Epithelial cell of prostate (primary cell): ENCODE measurements at regions not wholly inside any gene's neighbourhood (a gene's known extent, or its start where the extent isn't known, plus 50 kb on each side); places are given as distances from the start of the nearest gene placed in this dataset.
A peak's percentile ranks its signal among the peaks of the same experiment; 100 is the strongest.

ENCODE experiments used
- DNase-seq: peaks from one replicate; pipeline ENCODE4 v3.0.0-alpha.2; 2011; ENCODE audit warnings: low read depth, low spot score
- H3K27ac ChIP-seq: fragments of 450-650 bp; 2 replicates; pipeline ENCODE4 v1.5.1; 2017; ENCODE audit warnings: mild to moderate bottlenecking

DNA sequence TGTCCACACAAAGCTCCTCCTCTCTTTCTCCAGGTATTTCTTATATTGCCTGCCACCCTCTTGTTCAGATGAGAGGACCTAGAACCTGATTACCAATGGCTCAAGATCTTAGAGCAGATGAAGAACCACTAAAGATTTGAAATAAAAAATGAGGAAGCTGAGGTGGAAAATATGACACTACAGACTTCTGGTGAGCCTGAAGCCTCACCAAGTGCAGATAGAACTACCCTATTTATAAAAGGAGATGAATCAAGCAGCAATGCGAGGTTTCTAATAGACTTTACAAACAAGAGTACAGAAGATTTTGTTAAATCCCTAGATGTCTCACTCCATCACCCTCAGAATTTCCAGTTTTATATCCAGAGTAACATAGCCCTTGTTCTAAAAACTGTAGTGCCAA lies 345.8 kb downstream of the TBC1D4 start:
- no peak for DNase-seq
- peak overlapping the region; percentile 60 for H3K27ac ChIP-seq

DNA sequence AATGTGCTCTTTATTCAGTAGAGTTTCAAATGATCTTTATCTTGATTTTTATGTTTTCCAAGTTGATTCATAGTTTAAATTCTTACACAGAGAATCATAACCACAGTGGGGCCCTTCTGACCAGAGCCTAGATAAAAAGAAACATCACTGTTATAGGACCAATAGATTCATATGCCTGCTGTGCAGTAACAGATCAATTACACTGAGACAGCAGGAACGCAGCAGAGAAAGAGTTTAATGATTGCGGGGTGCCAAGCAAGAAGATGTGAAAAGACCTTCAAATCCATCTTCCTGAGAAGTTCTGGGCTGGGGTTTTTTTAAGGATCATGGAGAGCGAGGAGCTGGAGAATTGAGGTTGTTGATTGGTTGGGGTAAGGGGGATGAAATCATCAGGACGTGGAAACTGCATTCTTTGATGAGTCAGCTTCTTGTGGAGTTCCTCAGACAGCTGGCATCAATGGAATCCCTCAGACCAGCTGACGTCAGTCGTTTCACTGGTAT lies 346.6 kb downstream of the TBC1D4 start:
- peak overlapping the region; percentile 60 for H3K27ac ChIP-seq
- DNase-seq, result peak; percentile 73

DNA sequence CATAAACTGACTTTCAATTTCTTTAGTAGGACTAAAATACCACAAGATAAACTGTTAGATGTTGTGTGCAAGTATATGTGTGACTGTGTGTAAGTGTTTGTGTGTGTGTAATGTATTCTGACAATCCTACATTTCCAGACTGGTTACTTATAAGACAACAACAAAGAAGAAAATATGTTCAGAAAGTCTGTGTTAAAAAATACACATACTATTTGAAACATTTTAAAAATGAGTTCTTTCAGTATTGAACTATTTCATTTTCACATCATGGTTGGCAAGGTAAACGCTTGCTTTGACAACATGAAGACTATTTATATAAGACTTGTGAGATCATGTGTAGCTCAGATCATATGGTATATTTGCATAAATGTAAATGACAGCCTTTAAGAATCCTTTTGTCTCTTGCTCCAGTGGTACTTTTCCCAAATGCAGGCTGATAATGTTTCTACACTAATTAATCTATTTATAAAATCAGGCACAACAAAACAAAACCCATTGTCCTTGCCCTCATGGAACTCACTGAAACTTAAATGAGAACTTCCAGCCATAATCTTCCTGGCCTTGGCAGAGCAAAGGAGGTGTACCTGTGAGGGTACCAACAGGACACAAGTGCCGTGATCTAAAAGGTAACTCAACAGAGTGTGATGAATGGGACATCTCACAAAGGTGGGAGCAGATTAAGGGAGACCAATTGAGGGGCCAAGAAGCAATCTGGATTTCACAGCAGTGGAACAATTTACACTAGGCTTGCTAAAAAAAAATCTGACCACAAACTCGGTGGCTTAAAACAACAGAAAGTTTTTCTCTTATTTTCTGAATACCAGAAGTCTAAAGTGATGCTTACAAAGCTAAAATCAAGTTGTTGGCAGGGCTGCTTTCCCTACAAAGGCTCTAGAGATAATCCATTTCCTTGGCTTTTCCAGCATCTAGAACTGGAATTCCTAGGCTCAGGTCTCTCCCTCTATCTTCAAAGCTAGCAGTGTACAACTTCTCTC lies 349.0 kb downstream of the TBC1D4 start:
- DNase-seq, result no peak
- no peak overlapping the region for H3K27ac ChIP-seq

DNA sequence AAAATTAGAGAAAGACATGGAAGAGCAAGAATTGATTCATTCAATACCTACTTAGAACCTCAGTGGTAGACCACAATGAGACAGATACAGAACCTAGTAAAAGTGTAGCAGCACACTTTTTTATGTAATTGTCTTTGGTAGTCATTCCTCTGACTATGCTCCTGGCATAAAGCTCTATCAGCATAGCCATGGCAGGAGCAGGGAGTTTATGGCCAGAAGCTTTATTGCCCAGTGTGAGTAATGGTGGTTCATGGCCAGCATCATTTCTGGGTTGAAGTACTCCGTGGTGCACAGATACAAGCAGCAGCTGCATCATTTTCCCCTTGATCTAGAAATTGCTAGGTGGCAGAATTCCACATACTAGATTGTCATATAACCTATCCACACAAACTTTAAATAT lies 352.6 kb downstream of the TBC1D4 start:
- no peak for DNase-seq
- no peak overlapping the region for H3K27ac ChIP-seq

DNA sequence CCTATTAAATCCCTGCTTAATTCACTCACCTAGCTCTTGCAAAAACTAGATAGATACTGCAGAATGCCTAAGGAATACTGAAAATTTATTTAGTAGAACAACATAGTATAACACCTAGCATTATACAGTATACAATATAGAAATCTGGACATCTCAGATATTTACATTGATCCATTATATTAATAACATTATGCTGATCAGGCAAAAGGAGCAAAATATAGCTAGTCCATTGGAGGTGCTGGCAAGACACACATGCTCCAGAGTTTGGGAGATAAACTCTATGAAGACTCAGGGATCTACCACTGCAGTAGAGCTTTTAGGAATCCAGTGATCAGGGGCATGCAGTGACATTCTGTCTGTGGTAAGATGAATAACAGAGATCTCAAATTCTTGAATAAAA lies 357.6 kb downstream of the TBC1D4 start:
- no peak for DNase-seq
- H3K27ac ChIP-seq, result no peak overlapping the region

DNA sequence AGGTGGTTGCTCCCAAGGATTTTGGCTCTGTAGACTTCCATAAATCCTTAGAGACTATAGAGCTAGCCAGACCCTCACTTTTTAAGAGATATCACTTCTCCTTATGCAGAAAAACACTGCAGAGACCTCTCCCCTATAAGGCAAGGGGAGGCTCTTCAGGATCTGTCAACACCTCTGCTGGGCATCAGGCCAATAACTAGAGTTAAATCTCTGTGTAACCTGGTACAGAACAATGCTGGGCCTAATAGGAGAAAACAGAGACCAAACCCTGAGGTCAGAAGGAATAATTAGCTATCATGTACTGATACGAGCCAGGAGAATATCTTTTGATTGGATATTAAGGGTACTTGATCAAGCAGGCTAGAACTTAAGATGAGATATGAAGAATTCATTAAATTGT lies 358.5 kb downstream of the TBC1D4 start:
- H3K27ac ChIP-seq, result no peak overlapping the region
- DNase-seq, result no peak

DNA sequence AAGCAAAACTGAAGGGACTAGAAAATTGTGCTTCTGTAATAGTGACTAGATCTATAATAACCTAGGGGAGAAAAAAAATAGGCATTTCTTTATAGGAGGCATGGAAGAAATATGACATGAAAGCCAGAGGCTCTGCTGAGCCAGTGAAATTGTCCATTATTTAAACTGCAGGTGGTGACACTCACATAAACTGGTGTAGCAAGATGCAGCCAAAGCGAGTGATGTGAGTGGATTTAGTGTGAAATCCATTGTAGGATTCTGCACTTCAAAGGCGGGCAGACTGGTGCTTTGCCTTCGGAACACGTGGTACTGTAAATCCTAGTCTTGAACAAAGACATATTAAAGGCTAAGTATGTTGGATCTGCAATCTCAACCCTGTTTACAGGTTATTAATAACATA lies 361.9 kb downstream of the TBC1D4 start:
- no peak for DNase-seq
- no peak overlapping the region for H3K27ac ChIP-seq

DNA sequence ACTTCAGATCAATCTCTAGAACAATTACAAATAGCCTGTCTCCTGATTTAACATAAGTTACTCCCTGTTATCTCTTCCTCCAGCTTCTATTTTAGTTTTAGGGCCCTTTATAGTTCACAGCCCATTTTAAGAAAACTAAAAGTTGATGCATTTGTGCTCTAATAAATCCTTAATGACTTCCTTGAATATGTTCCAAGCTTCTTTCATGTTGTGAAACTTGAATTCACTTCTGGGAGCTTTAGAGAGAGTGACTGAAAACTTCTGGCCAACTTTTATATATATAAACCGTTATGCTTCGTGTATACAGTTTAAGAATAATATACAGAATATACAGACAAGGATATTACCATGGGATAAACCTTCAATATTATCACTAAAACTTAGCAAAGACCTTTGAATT lies 366.8 kb downstream of the TBC1D4 start:
- H3K27ac ChIP-seq, result no peak overlapping the region
- DNase-seq, result no peak

DNA sequence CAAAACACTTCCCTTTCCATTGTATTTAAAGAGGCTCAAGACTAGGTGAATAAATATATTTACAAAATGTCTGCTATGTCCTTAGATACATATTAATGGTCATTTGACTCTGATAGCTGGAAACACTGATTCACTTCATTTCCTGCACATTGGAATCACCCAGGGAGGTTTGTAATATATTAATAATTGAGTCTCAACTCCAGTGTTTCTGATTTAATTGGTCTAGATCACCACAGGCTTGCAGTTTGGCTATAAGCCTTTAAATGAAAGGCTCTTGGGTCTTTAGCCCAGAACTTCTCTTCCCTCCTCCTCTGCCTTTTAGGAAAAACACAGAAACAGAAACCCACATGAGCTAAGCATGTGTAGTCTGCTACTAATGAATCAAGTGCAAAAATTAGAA lies 378.0 kb downstream of the TBC1D4 start:
- no peak for DNase-seq
- H3K27ac ChIP-seq, result no peak overlapping the region

DNA sequence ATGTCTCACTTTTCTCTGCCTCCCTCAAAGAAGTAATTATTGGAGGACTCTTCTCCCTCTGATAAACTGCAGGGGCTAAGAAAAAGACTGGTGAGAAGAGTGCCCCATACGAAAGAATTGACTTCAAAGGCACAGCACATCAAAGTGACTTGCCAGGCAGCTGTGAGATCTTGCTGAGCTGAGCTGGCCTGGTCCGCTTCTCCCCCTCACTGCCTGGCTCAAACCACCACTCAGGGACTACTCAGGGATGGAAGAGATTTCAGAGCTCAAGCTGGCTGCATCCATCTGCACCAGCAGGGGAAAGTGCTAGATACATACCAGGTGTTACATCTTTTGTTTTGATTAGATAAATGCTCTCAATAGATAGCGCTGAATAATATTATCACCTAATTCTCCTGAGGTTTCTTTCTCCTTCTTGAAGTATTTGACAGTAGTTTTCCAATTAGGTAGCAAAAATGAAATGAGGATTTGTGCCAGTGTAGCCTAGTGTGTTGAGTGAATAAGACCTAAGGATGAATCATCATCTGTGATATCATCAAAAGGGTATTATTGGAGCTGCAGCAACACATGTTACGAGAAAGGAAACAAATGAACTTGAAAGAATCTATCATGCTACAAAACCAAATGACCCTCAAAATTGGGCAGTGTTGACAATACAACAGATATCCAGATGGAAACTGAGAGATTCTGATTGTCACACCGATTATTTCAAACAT lies 379.8 kb downstream of the TBC1D4 start:
- no peak overlapping the region for H3K27ac ChIP-seq
- DNase-seq, result no peak

DNA sequence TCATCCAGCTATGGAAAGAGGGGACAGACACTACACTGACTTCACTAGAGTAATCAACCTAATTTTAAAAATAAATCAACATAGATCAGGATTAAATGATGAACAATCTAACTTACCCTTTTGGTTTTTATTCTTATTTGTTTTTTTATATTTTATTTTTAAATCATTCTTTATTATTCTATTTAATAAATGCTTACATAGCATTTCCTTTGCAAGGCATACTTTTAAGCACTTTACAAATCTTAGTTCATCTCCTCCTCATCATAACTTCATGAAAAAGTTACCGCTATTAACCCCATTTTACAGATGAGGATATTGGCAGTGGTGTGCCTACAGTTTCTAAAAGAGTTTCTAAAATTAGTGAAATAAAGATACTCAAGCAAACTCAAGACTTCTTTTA lies 380.6 kb downstream of the TBC1D4 start:
- DNase-seq, result no peak
- no peak overlapping the region for H3K27ac ChIP-seq

DNA sequence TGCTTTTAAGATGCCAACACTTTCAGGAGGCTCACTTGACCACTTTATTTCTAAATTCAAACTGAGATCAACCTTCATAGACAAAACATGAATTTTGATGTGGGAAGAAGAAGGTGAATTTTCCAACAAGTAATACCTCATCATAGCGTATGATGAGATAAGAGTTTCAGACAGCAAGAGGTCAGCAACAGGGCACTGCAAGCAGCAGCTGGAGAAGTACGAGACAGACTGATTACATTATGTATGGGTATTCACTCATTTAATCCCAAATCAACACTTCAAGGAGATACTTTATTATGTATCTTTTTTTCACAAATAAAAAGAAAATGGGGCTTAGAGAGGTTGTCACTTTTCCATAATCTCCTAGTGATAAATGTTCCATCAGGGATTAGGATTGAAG lies 389.8 kb downstream of the TBC1D4 start:
- no peak overlapping the region for H3K27ac ChIP-seq
- no peak for DNase-seq

DNA sequence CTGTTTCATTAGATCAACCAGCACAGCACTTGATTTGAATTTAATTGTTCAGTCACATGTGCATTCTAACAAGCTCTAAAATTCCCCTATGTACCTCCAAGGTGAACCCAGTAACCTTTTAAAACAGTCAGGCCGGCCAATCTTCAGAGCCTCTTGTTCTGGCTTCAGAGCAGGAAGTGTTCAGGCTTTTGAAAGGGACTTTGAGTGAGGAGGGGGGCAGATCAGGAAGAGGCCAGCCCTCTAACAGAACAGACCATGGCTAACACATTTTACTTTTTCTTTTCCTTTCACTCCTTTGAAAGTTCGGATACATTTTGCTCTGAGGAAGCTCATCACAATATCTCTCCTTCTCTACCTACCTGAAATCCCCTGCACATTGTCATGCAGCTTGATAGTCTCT lies 390.3 kb downstream of the TBC1D4 start:
- DNase-seq, result no peak
- H3K27ac ChIP-seq, result no peak overlapping the region

DNA sequence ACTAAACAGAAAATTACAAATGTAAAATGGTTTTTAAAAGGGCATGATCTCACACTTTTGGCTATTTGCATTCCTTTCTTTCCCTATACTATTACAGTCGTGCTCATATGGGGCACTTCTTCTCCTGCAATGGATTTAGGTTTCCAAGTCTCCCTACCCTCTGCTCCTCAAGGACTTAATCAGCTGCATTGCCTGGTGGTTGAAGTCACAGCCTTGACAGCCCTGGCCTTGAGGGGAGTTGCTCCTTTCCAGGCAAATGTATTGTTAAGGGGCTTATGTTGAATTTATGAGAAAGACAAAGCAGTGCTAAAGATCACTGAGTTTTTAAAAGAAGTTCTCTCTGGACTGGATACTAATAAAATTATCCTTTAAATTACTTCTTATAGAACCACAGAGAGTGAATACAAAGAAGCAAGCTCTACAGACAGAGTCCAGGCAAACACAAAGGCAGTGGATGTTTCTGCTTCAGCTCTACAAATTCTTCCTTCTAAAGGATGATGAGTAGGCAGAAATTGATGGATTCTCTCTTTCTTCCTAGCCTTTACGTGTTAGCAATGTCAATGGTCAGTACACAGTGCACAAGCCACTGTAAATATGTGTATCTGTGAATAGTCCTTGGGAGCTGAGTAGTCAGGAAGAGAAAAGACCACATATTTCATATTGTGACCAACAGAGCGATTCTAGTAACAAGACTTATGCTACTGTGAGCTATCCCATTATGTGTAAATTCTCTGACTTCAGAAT lies 390.9 kb downstream of the TBC1D4 start:
- no peak for DNase-seq
- H3K27ac ChIP-seq, result no peak overlapping the region

DNA sequence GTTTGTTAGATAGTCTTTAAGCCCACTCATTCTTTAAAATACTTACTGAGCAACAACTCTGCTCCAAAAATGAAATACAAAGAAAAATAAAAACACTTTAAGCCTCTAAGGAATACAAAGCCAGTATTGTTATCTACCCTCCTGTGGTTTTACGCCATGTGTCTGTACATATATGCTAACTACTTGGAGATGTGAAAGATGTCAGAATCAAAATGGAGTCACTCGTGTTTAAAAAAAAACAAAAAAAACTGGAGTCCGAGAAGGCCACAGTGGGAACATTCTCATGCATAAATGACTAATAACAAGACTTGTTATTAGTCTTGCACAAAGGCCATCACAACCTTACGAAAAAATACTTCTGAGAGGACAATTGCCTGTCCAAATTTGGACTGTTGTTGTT lies 393.1 kb downstream of the TBC1D4 start:
- H3K27ac ChIP-seq, result no peak overlapping the region
- DNase-seq, result no peak

DNA sequence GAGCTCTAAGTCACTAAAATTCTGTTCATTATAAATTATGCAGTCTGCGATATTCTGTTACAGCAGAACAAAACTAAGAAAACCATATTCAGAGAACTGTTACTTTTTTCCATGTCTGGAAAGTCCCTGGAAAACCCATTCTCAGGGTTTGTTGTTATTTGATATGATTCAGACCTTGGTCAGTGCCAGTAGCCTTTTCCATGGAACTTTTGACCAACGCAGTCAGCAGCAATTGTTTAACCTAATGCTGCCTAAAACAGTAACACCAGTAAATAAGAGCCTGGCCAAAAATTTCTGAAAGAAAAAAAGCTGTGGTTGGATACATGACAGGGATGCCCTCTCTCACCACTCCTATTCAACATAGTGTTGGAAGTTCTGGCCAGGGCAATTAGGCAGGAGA lies 402.7 kb downstream of the TBC1D4 start:
- DNase-seq, result no peak
- H3K27ac ChIP-seq, result no peak overlapping the region

DNA sequence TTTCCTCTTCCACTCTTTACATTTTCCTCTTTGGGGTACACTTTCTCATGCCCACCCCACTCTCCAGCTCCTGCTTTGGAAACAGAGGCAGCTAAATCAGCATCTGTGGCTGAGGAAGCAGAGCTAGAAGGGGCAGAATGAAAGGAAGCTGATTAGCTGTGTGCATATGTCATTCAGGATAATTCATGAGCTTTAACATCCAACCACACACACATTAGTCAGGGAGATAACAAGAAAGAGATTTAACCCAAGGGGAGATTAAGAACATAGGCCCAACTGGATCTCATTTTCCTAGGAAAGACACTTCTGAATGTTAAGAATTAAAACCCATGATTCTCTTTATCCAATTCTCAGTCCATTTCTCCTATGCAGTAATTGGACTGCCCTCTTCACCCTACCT lies 405.5 kb downstream of the TBC1D4 start:
- no peak overlapping the region for H3K27ac ChIP-seq
- DNase-seq, result no peak

DNA sequence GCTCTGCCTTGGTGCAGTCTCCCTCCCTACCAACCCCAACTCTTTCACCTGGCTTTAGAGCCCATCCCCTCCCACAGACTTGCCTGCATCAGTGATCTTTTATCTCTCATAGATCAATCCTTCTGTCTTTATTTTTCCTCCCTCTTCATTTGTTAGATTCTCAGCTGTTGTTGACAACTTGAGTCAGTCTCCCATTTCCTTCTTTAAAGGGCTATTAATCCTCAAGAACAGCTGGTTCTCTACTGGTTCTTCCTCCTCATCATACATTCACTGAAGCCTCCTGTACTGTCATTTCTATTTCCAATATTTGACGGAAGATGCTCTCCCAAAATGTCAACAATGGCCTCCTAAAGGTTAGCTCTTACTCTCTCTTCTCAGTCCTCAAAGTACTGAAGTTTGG lies 408.2 kb downstream of the TBC1D4 start:
- H3K27ac ChIP-seq, result no peak overlapping the region
- no peak for DNase-seq

DNA sequence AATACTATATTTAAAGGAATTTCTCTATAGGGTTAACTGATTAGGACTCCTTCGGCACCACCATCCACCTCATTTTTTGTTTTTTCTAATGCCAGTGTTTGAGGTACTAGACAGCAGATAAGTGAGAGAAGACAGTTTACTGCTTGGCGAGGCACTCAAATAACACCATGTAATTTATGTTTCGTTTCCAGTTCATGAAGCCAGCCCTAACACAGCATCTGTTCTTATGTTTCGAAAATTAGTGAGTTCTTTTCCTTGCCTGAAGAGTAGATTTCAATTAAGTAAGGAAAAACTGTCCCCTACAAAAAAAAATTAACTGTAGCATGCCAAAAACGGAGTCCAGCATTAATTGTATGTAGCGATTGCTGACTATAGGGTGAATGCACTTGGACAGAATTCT lies 409.1 kb downstream of the TBC1D4 start:
- DNase-seq, result no peak

DNA sequence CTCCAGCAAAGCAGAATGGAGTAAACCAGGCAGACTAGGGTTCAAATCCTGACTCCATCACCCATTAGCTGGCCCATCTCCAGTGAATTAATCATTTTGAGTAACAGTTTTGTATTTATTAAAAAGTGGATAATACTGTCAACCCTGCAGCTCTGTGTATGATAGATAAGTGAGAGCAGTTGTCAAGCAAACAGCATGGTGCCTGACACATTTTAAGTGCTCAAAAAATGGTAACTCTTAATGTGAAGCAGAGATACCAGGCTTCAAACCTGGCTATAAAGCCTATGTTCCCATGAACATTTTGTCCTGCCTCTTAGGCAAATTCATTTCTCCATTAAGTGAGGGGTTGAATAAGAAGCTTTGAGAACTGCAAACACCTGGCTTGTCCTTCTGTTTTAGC lies 409.6 kb downstream of the TBC1D4 start:
- no peak overlapping the region for H3K27ac ChIP-seq
- DNase-seq, result no peak

More for the DNA sequence above, 409.1 kb downstream of the TBC1D4 start:
- no peak overlapping the region for H3K27ac ChIP-seq

DNA sequence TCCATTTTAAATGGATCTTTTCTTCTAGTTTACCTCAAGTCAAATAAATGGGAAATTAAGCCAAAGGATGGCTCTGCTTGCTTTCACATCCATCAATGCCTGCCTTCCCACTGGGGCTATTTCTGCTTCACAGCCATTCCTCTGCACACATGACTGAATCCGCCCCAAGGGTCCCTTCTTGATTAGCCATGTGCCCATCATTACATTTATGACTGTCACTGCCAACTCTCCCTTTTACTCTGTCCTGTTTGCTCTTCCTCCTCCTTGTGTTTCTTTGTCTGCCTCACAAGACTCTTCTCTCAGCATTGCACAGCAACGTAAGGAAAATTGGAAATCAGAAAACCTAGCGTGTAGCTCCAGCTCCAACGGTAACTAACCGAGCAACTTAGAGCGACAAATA lies 410.2 kb downstream of the TBC1D4 start:
- H3K27ac ChIP-seq, result no peak overlapping the region
- DNase-seq, result no peak
